Stomach (tissue), 4 donors: ENCODE measurements at regions not wholly inside any gene's neighbourhood (a gene's known extent, or its start where the extent isn't known, plus 50 kb on each side); places are given as distances from the start of the nearest gene placed in this dataset.

Experiments used
- CTCF ChIP-seq, 7 experiments: fragments of 450-650 bp in 4 of 7; fragments of 200-600 bp in 3 of 7; sonication (generic) in 3 of 7; IDR thresholded peaks; one replicate each; pipeline ENCODE4 v1.5.1; 2016 to 2019; ENCODE audit warnings: antibody characterized with exemption in 7 of 7, control low read depth in 2 of 7, mild to moderate bottlenecking in 1 of 7
- POLR2AphosphoS5 ChIP-seq, 3 donors: sonication (generic); formaldehyde crosslinking; IDR thresholded peaks; one replicate each; pipeline ENCODE4 v1.6.1; 2016; ENCODE audit warnings: antibody characterized with exemption in 3 of 3

- TF ChIP-seq CTCF (IDR thresholded peaks at IDR 0.05) = no peak
- no peak for TF ChIP-seq POLR2AphosphoS5 (IDR thresholded peaks at IDR 0.05)
These were observed 1953.8 kb downstream of the MAT2B start for GRCh38 chr5:165459232-165459631.
